Transverse colon (tissue), 4 donors: ENCODE measurements at regions not wholly inside any gene's neighbourhood (a gene's known extent, or its start where the extent isn't known, plus 50 kb on each side); places are given as distances from the start of the nearest gene placed in this dataset.

Source experiments
- DNase-seq: peaks from one replicate; pipeline ENCODE4 v3.0.0-alpha.2; 2019
- H3K27ac ChIP-seq, 4 donors: fragments of 200-600 bp; sonication (generic); 2 replicates each; pipeline ENCODE4 v1.5.1; 2016 to 2018; ENCODE audit warnings: inconsistent platforms in 4 of 4
- H3K27me3 ChIP-seq: fragments of 200-600 bp; sonication (generic); 2 replicates; pipeline ENCODE4 v1.5.1; 2017; ENCODE audit warnings: inconsistent platforms
- H3K36me3 ChIP-seq, 4 donors: fragments of 200-600 bp; sonication (generic); 2 replicates each; pipeline ENCODE4 v1.5.1; 2017 to 2019; ENCODE audit warnings: inconsistent platforms in 4 of 4
- H3K4me1 ChIP-seq, 4 donors: fragments of 200-600 bp; sonication (generic); 2 replicates each; pipeline ENCODE4 v1.5.1; 2017 to 2020; ENCODE audit warnings: inconsistent platforms in 4 of 4
- H3K4me3 ChIP-seq, 4 donors: fragments of 200-600 bp; sonication (generic); 1 replicate in 1 of 4; 2 replicates in 3 of 4; pipeline versions ENCODE4 v1.5.1 to v1.6.1; 2017 to 2019; ENCODE audit warnings: inconsistent platforms in 4 of 4
- H3K9me3 ChIP-seq, 2 donors: fragments of 200-600 bp; sonication (generic); 2 replicates each; pipeline ENCODE4 v1.5.1; 2017 to 2019; ENCODE audit warnings: inconsistent platforms in 2 of 2
- EP300 ChIP-seq: sonication (generic); formaldehyde crosslinking; IDR thresholded peaks from one replicate; pipeline ENCODE4 v1.6.1; 2017; ENCODE audit warnings: antibody characterized with exemption, low read depth
- POLR2A ChIP-seq: fragments of 450-650 bp; IDR thresholded peaks from one replicate; pipeline ENCODE4 v1.6.1; 2016; ENCODE audit warnings: antibody characterized with exemption, mild to moderate bottlenecking, moderate library complexity
- POLR2AphosphoS5 ChIP-seq, 3 donors: sonication (generic); formaldehyde crosslinking; IDR thresholded peaks; one replicate each; pipeline ENCODE4 v1.6.1; 2016; ENCODE audit warnings: antibody characterized with exemption in 3 of 3
- WGBS, 2 donors: methylation state at CpG; one replicate each; pipeline ENCODE4 v1.1.5; 2018; ENCODE audit warnings: low coverage in 1 of 2; 5-methylcytosine and 5-hydroxymethylcytosine counted together
- in situ Hi-C, 4 donors: fragments of 200-750 bp; cut with MboI; loops; one replicate each; pipeline versions ENCODE4 v1.15.0 to v1.15.1; 2017; ENCODE audit warnings: low sequenced_read_pairs in 3 of 4, low pct_ligation_motif_present in 1 of 4, low pct_unique_long_range_greater_than_20kb in 1 of 4
- intact Hi-C: fragments of 100-400 bp; cut with DNase I; formaldehyde crosslinking; loops from one replicate; pipeline ENCODE4 v1.15.1; 2023; ENCODE audit warnings: low total_unique reads
- TF ChIP-seq, protein P1 (sequence below), 5 experiments: fragments of 200-600 bp in 3 of 5; fragments of 450-650 bp in 2 of 5; sonication (generic) in 3 of 5; IDR thresholded peaks; 1 replicate in 2 of 5; 2 replicates in 3 of 5; pipeline ENCODE4 v1.5.1; 2016 to 2017; ENCODE audit warnings: antibody characterized with exemption in 5 of 5, inconsistent platforms in 3 of 5, mild to moderate bottlenecking in 2 of 5, moderate library complexity in 1 of 5

DNA sequence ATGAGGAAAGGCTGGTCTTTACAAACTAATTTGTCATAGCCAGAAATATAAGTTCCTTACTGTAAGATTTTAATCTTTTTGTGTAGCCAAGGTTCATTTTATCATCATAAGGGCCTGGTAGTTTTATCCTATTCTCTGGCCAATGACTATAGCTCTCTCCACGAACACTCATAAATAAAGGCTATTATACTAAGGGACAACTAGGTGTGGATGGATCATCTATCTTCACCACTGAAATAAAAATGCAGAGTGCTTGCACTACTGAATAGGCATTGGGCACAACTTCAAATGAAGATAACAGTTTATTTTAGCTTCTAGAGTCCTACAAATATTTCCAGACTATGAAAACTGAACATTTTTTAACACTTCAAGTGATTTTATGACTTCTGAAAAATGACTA, 698.6 kb downstream of the NOVA1 start:
- TF ChIP-seq, protein P1, sequence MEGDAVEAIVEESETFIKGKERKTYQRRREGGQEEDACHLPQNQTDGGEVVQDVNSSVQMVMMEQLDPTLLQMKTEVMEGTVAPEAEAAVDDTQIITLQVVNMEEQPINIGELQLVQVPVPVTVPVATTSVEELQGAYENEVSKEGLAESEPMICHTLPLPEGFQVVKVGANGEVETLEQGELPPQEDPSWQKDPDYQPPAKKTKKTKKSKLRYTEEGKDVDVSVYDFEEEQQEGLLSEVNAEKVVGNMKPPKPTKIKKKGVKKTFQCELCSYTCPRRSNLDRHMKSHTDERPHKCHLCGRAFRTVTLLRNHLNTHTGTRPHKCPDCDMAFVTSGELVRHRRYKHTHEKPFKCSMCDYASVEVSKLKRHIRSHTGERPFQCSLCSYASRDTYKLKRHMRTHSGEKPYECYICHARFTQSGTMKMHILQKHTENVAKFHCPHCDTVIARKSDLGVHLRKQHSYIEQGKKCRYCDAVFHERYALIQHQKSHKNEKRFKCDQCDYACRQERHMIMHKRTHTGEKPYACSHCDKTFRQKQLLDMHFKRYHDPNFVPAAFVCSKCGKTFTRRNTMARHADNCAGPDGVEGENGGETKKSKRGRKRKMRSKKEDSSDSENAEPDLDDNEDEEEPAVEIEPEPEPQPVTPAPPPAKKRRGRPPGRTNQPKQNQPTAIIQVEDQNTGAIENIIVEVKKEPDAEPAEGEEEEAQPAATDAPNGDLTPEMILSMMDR (IDR thresholded peaks at IDR 0.05), result no peak
- TF ChIP-seq EP300, result no peak
- TF ChIP-seq POLR2AphosphoS5 (IDR thresholded peaks at IDR 0.05), result no peak
- TF ChIP-seq POLR2A, result no peak
- no peak for DNase-seq
- Histone ChIP-seq H3K27me3 (no peaks in the 10 kb centered on the region), H3K4me1 (peaks cover 0 to 2% (median 0%) of the 10 kb centered on the region in 4 donors), H3K4me3 (no peak overlapping the region), H3K9me3 (no peaks in the 10 kb centered on the region), H3K36me3 (no peaks in the 10 kb centered on the region), H3K27ac (no peak overlapping the region)
- intact Hi-C loops (no loop called here), in situ Hi-C loops (no loop called here)
- WGBS, 2 donors, result 78% methylated on average over 1 of the region's 1 CpG; no CpG with 5 or more reads in 1 of the 2 donors

DNA sequence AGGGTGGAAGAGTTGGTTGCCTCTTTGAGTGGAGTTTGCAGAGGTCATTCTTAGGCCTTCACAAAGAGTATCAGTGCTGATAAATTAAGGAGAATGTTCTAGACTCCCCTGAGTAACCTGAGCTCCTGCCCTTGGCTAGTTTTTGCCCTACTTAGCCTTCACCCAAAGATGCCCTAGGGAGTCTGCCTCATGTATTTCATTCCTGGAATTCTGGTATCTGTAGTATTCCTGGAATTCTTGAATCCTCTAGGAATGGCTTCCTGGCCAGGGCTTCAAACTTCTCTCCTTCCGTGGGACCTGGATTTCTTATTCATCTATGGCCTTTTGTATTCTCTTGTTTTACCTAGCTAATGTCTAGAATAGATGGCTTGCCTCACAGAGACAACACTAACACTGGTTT, 701.1 kb downstream of the NOVA1 start:
- intact Hi-C loops (loop anchor here (1.0 kb wide), 1 partner anchor 10 kb away; no protein-coding TSS in a partner anchor), in situ Hi-C loops (no loop called here)
- no peak for DNase-seq
- Histone ChIP-seq H3K9me3 (no peaks in the 10 kb centered on the region), H3K27me3 (no peaks in the 10 kb centered on the region), H3K27ac (no peak overlapping the region), H3K4me3 (no peak overlapping the region), H3K4me1 (no peaks in the 10 kb centered on the region), H3K36me3 (no peaks in the 10 kb centered on the region)
- TF ChIP-seq POLR2AphosphoS5 (IDR thresholded peaks at IDR 0.05) (no peak), POLR2A (no peak), EP300 (no peak)
- TF ChIP-seq, protein P1 (IDR thresholded peaks at IDR 0.05), result no peak
- WGBS, 2 donors, result 76 to 78% methylated on average over 1 of the region's 1 CpG

DNA sequence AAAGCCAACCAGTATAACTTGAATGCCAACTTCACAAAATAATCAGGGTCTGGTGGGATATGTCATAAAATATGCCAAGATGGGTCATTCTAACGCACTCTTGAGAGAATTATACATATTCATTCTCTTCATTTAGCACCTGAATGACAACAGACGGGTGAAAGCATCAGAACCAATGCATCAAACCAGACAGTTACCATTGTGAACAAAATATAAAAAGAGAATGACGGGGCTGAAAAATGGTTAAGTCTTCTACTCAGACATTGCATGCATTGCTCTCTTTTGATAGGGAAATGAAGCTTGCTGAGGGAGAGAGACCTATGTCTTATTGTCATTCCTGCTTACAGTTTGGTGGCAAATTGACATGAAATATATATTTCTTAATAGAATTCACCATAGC, 702.1 kb downstream of the NOVA1 start:
- in situ Hi-C loops (no loop called here), intact Hi-C loops (no loop called here)
- TF ChIP-seq POLR2A (no peak), EP300 (no peak), POLR2AphosphoS5 (IDR thresholded peaks at IDR 0.05) (no peak)
- TF ChIP-seq, protein P1 (IDR thresholded peaks at IDR 0.05), result no peak
- Histone ChIP-seq H3K4me1 (no peaks in the 10 kb centered on the region), H3K9me3 (no peaks in the 10 kb centered on the region), H3K36me3 (no peaks in the 10 kb centered on the region), H3K4me3 (no peak overlapping the region), H3K27me3 (no peaks in the 10 kb centered on the region), H3K27ac (no peak overlapping the region)
- WGBS, 2 donors, result 83 to 93% methylated on average over 2 to 3 of the region's 3 CpGs
- no peak for DNase-seq

DNA sequence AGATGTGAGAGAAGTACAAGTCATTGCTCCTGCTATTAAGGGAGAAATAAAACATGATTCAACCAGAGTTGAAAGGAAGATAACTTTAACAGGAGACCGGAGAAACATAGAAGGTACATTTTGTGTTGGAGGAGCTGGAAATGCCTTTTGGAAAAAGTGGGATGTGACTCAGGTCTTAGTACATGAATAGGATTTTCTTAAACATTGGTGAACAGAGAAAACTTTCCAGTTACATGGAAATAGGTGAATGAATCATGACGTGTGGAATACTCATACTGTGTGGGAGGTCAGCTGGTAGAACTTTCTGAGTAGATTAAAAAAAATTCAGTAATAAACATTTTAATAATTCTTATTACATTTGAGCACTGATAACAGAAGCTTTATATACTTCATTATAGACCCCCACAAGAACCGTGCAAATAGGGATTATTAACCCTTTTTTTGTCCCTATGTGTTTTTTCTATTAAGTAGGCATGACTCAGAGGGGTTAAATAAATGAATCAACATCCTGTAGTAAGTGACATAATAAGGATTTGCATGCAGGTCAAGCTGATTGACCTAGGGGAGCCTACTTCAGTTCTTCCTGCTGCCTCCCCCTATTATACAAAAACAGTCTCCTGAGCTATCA, 710.5 kb downstream of the NOVA1 start:
- 44 to 62% methylated on average over 3 of the region's 3 CpGs for WGBS, 2 donors
- H3K9me3 ChIP-seq, result no peaks in the 10 kb centered on the region
- H3K36me3 ChIP-seq, result no peaks in the 10 kb centered on the region
- H3K4me1 ChIP-seq, result no peaks in the 10 kb centered on the region
- no peak for DNase-seq
- no peak for TF ChIP-seq POLR2A
- no peaks in the 10 kb centered on the region for H3K27me3 ChIP-seq
- intact Hi-C loops, result no loop called here
- no peak overlapping the region for H3K4me3 ChIP-seq
- no peak overlapping the region for H3K27ac ChIP-seq
- in situ Hi-C loops, result no loop called here

DNA sequence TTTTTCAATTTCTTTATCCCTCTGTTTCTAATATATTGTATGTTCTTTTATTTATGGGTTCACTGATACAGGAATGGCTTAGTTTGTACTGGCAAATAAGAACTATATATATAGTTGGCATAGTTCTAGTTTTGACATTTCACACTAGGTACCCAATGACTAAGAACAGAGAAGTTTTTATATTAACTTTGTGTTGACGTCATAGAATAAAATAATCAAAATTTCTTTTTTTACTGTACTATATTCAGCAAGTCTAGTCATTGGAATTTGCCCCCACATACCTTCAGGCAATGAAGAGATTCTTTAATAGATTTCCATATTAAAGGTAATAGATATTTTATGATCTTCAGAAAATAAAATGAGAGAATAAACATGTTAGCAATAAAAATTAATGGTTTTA, 713.2 kb downstream of the NOVA1 start:
- WGBS, 2 donors, result 81 to 83% methylated on average over 1 of the region's 1 CpG
- no peak overlapping the region for H3K27ac ChIP-seq
- no peaks in the 10 kb centered on the region for H3K27me3 ChIP-seq
- no peaks in the 10 kb centered on the region for H3K4me1 ChIP-seq
- TF ChIP-seq, protein P1 (IDR thresholded peaks at IDR 0.05), result no peak
- TF ChIP-seq POLR2AphosphoS5 (IDR thresholded peaks at IDR 0.05) (no peak), POLR2A (no peak), EP300 (no peak)
- no peak overlapping the region for H3K4me3 ChIP-seq
- no peaks in the 10 kb centered on the region for H3K36me3 ChIP-seq
- no peaks in the 10 kb centered on the region for H3K9me3 ChIP-seq
- no peak for DNase-seq
- in situ Hi-C loops, result no loop called here
- intact Hi-C loops, result no loop called here
